ENCODE measurements at regions not wholly inside any gene's neighbourhood (a gene's known extent, or its start where the extent isn't known, plus 50 kb on each side); places are given as distances from the start of the nearest gene placed in this dataset.

DNA sequence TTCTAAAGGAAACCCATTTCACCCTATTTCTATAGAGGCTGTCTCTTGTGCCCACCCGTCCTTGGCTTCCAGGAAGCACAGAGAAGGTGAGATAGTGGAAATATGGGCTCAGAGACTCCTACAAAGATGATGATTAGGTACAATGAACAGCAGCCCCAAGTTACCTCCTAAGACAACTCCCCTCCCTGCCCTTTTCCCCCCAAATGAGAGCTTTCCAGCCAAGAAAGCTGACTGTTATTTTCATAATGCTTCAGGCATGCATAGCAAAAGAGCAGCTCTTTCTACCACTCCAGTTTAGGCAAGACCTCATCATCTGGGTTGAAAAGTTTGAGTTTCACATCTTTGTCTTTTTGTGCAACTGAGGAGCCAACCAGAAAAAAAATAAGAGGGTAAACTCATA lies 248.8 kb upstream of the ADAMTS9 start:
- Histone ChIP-seq H3K27me3 (ENCODE audit: control insufficient read depth, insufficient read depth, low read length) (no peaks in the 10 kb centered on the region), H3K9me3 (ENCODE audit: control insufficient read depth, low read length) (no peaks in the 10 kb centered on the region), H2AFZ (no peak overlapping the region), H3K4me1 (no peaks in the 10 kb centered on the region), H3K27ac (no peak overlapping the region), H3K9ac (no peak overlapping the region), H3K36me3 (ENCODE audit: control insufficient read depth, insufficient read depth, low read length) (no peaks in the 10 kb centered on the region), H3K4me3 (ENCODE audit: low read depth, low read length) (no peak overlapping the region), H3K79me2 (no peaks in the 10 kb centered on the region), H3K4me2 (ENCODE audit: low read length) (no peak overlapping the region)
- TF ChIP-seq, protein P1, sequence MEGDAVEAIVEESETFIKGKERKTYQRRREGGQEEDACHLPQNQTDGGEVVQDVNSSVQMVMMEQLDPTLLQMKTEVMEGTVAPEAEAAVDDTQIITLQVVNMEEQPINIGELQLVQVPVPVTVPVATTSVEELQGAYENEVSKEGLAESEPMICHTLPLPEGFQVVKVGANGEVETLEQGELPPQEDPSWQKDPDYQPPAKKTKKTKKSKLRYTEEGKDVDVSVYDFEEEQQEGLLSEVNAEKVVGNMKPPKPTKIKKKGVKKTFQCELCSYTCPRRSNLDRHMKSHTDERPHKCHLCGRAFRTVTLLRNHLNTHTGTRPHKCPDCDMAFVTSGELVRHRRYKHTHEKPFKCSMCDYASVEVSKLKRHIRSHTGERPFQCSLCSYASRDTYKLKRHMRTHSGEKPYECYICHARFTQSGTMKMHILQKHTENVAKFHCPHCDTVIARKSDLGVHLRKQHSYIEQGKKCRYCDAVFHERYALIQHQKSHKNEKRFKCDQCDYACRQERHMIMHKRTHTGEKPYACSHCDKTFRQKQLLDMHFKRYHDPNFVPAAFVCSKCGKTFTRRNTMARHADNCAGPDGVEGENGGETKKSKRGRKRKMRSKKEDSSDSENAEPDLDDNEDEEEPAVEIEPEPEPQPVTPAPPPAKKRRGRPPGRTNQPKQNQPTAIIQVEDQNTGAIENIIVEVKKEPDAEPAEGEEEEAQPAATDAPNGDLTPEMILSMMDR (IDR thresholded peaks at IDR 0.05): no peak

DNA sequence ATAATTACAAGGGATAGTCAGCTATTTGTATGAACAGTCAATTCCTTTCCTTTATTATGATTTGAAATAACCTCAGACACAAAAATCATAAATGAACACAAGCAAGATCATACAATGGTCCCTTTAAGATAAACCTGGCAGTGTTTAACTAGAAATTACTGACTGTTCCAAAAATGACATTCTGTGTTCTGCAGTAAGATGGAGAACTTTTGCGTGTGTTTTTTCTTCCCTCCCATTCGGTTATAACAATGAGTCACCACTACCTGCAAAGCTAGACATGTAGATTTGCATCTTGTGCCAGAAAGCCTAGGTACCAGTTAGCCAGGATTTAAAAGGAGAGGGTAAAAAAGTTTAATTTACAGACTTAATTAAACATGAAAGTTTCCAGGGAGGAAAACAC lies 248.2 kb upstream of the ADAMTS9 start:
- TF ChIP-seq, protein P1 (IDR thresholded peaks at IDR 0.05): no peak
- H3K27ac ChIP-seq: no peak overlapping the region

DNA sequence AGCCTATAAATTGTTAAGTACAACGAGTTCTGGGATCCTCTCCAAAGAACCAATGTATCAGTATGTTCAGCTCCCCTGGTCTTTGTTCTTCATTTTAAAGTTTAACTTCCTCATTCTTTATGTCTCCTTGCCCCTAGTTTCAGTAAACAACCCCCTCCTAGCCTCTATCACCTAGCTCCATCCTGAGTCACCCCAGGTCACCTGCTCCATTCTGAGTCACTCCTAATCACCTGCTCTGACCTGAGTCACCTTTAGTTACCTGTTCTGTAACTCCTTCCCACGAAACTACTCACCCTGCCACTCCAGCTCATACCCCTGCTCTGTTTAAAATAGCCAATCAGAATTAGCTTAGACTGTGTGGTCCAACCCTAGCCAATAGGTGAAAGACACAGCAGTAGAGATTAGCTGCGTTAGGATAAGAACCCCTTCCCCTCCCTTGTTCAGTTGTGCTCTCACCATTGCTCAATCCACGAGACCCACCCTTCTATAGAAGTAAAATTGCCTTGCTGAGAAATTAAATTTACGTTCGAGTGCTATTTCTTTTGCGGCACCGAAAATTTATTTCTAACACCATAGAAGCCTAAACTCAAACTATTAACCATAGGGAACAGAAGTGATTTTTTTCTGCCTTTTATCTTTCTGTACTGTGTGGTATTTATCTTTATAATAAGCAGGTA lies 245.0 kb upstream of the ADAMTS9 start:
- Histone ChIP-seq H3K27ac (no peak overlapping the region), H3K27me3 (ENCODE audit: control insufficient read depth, insufficient read depth, low read length) (no peaks in the 10 kb centered on the region), H3K9ac (no peak overlapping the region), H3K4me1 (no peaks in the 10 kb centered on the region), H3K4me3 (ENCODE audit: low read depth, low read length) (no peak overlapping the region), H3K79me2 (no peaks in the 10 kb centered on the region), H3K4me2 (ENCODE audit: low read length) (no peak overlapping the region), H3K36me3 (ENCODE audit: control insufficient read depth, insufficient read depth, low read length) (no peaks in the 10 kb centered on the region), H3K9me3 (ENCODE audit: control insufficient read depth, low read length) (no peaks in the 10 kb centered on the region), H2AFZ (no peak overlapping the region)
- TF ChIP-seq, protein P1 (IDR thresholded peaks at IDR 0.05): no peak

More for the DNA sequence above, 248.2 kb upstream of the ADAMTS9 start:
- no peak overlapping the region for H2AFZ ChIP-seq
- no peak overlapping the region for H3K4me3 ChIP-seq (ENCODE audit: low read depth, low read length)
- no peaks in the 10 kb centered on the region for H3K79me2 ChIP-seq
- H3K9ac ChIP-seq: no peak overlapping the region
- no peak overlapping the region for H3K4me2 ChIP-seq (ENCODE audit: low read length)
- H3K36me3 ChIP-seq (ENCODE audit: control insufficient read depth, insufficient read depth, low read length): no peaks in the 10 kb centered on the region
- no peaks in the 10 kb centered on the region for H3K9me3 ChIP-seq (ENCODE audit: control insufficient read depth, low read length)
- H3K27me3 ChIP-seq (ENCODE audit: control insufficient read depth, insufficient read depth, low read length): no peaks in the 10 kb centered on the region
- H3K4me1 ChIP-seq: no peaks in the 10 kb centered on the region

DNA sequence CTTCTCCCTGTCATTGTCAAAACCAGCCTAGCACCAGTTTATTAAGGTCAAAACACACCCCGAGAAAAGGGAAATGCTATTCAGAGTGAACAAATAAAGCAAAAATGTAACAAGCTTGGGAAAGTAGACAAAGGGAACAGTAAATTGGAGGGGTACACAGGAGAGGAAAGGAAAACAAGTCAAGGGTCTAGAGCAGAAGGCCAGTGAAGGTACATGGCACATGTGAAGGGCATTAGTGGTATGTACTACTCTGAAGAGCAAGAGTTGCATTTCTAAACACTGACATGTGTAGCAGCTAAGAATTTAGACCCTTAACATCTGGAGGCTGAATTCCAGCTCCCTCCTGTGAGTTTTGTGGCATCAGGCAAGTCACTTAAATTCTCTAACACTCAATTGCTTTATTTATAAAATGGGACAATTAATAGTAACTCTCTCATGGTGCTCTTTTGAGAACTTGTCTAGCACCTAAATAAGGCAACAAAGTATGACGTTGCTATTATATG lies 244.3 kb upstream of the ADAMTS9 start:
- TF ChIP-seq, protein P1 (IDR thresholded peaks at IDR 0.05): no peak
- Histone ChIP-seq H3K4me1 (no peaks in the 10 kb centered on the region), H3K9me3 (ENCODE audit: control insufficient read depth, low read length) (no peaks in the 10 kb centered on the region), H3K36me3 (ENCODE audit: control insufficient read depth, insufficient read depth, low read length) (no peaks in the 10 kb centered on the region), H3K4me3 (ENCODE audit: low read depth, low read length) (no peak overlapping the region), H2AFZ (no peak overlapping the region), H3K4me2 (ENCODE audit: low read length) (no peak overlapping the region), H3K79me2 (no peaks in the 10 kb centered on the region), H3K27ac (no peak overlapping the region), H3K9ac (no peak overlapping the region), H3K27me3 (ENCODE audit: control insufficient read depth, insufficient read depth, low read length) (no peaks in the 10 kb centered on the region)

DNA sequence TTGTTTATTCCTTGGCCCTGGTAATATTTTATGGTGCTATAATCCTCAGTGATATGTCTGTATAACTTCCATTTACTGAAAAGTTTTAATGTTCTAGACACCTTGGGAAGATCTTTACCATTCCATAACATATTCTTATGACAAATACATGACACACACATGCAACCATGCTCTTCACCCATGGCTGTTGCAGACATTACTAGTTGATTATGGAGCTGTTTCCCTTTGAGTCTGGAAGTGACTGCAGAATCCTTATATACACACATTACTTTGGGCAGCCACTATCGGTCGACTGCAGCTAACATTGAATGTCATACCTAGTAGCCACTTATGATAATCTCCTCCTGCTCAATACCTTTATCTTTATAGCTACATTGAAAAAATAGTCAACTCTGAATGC lies 243.1 kb upstream of the ADAMTS9 start:
- Histone ChIP-seq H3K27me3 (ENCODE audit: control insufficient read depth, insufficient read depth, low read length) (no peaks in the 10 kb centered on the region), H3K36me3 (ENCODE audit: control insufficient read depth, insufficient read depth, low read length) (no peaks in the 10 kb centered on the region), H2AFZ (no peak overlapping the region), H3K4me2 (ENCODE audit: low read length) (no peak overlapping the region), H3K4me3 (ENCODE audit: low read depth, low read length) (no peak overlapping the region), H3K27ac (no peak overlapping the region), H3K9ac (no peak overlapping the region), H3K9me3 (ENCODE audit: control insufficient read depth, low read length) (no peaks in the 10 kb centered on the region), H3K79me2 (no peaks in the 10 kb centered on the region), H3K4me1 (no peaks in the 10 kb centered on the region)
- TF ChIP-seq, protein P1 (IDR thresholded peaks at IDR 0.05): no peak

All from parathyroid adenoma (tissue), 2 donors.